ENCODE measurements at regions not wholly inside any gene's neighbourhood (a gene's known extent, or its start where the extent isn't known, plus 50 kb on each side); places are given as distances from the start of the nearest gene placed in this dataset.

DNA sequence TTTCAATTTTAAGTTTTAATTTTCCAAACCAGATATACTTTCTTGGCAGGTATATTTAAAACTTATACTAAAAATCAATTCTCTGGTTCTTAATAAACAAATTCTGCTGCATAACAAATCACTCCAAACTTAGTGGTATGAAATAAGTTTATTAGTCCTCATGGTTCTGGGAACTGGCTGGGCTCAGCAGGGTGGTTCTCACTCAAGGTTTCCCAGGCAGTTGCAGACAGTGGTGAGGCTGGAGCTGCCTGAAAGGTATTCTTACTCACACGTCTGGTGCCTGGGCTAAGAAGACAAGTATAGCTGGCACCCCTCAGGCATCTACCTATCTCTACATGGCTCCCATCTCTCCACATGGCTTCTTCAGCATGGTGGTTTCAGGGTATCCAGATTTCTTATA lies 308.2 kb upstream of the CCDC196 start:
- no peak overlapping the region for H3K4me3 Mint-ChIP-seq
- Histone ChIP-seq H3K9ac (ENCODE audit: extremely low read depth, low read length, poor library complexity, severe bottlenecking) (no peak overlapping the region), H3K9me3 (ENCODE audit: control insufficient read depth, low read length) (peaks cover 5% of the 10 kb centered on the region), H3K36me3 (ENCODE audit: control insufficient read depth, insufficient read depth, low read length) (no peaks in the 10 kb centered on the region), H3K27ac (ENCODE audit: low read depth, low read length) (no peak overlapping the region), H3K27me3 (ENCODE audit: control insufficient read depth, insufficient read depth, low read length, poor library complexity, severe bottlenecking) (no peaks in the 10 kb centered on the region), H3K4me1 (ENCODE audit: control insufficient read depth, insufficient read depth, low read length) (peaks cover 5% of the 10 kb centered on the region), H3K4me3 (ENCODE audit: low read length) (no peak overlapping the region)
- 60 to 90% methylated on average over 1 of the region's 1 CpG for WGBS, 2 experiments (ENCODE audit: insufficient coverage in 1 of 2, insufficient read length in 1 of 2)
- no peak overlapping the region for H3K27ac Mint-ChIP-seq
- DNase-seq: no peak
- peaks cover 6% of the 10 kb centered on the region for H3K27me3 Mint-ChIP-seq (ENCODE audit: insufficient read depth)
- TF ChIP-seq, protein P1, sequence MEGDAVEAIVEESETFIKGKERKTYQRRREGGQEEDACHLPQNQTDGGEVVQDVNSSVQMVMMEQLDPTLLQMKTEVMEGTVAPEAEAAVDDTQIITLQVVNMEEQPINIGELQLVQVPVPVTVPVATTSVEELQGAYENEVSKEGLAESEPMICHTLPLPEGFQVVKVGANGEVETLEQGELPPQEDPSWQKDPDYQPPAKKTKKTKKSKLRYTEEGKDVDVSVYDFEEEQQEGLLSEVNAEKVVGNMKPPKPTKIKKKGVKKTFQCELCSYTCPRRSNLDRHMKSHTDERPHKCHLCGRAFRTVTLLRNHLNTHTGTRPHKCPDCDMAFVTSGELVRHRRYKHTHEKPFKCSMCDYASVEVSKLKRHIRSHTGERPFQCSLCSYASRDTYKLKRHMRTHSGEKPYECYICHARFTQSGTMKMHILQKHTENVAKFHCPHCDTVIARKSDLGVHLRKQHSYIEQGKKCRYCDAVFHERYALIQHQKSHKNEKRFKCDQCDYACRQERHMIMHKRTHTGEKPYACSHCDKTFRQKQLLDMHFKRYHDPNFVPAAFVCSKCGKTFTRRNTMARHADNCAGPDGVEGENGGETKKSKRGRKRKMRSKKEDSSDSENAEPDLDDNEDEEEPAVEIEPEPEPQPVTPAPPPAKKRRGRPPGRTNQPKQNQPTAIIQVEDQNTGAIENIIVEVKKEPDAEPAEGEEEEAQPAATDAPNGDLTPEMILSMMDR (conservative IDR thresholded peaks at IDR 0.05): no peak
- H3K9me3 Mint-ChIP-seq: peaks cover 15% of the 10 kb centered on the region
- H3K36me3 Mint-ChIP-seq (ENCODE audit: low read depth): no peaks in the 10 kb centered on the region
- H3K4me1 Mint-ChIP-seq: peaks cover 9% of the 10 kb centered on the region

- Histone ChIP-seq H3K9me3 (ENCODE audit: control insufficient read depth, low read length) (peaks cover 23% of the 10 kb centered on the region), H3K4me1 (ENCODE audit: control insufficient read depth, insufficient read depth, low read length) (no peaks in the 10 kb centered on the region), H3K9ac (ENCODE audit: extremely low read depth, low read length, poor library complexity, severe bottlenecking) (no peak overlapping the region), H3K36me3 (ENCODE audit: control insufficient read depth, insufficient read depth, low read length) (no peaks in the 10 kb centered on the region), H3K4me3 (ENCODE audit: low read length) (no peak overlapping the region), H3K27ac (ENCODE audit: low read depth, low read length) (no peak overlapping the region), H3K27me3 (ENCODE audit: control insufficient read depth, insufficient read depth, low read length, poor library complexity, severe bottlenecking) (no peaks in the 10 kb centered on the region)
- Mint-ChIP-seq H3K36me3 (ENCODE audit: low read depth) (peaks cover 3% of the 10 kb centered on the region), H3K4me1 (peaks cover 5% of the 10 kb centered on the region), H3K27me3 (ENCODE audit: insufficient read depth) (peaks cover under 1% of the 10 kb centered on the region), H3K4me3 (no peak overlapping the region), H3K27ac (no peak overlapping the region), H3K9me3 (peaks cover 17% of the 10 kb centered on the region)
- DNase-seq: no peak
- WGBS, 2 experiments (ENCODE audit: insufficient coverage in 1 of 2, insufficient read length in 1 of 2): 94 to 100% methylated on average over 1 of the region's 1 CpG
- TF ChIP-seq, protein P1 (conservative IDR thresholded peaks at IDR 0.05): peak; percentile 55
Observed at GRCh38 chr14:66196670-66197069, 289.5 kb upstream of the CCDC196 start.

- Histone ChIP-seq H3K9ac (ENCODE audit: extremely low read depth, low read length, poor library complexity, severe bottlenecking) (no peak overlapping the region), H3K4me1 (ENCODE audit: control insufficient read depth, insufficient read depth, low read length) (no peaks in the 10 kb centered on the region), H3K27ac (ENCODE audit: low read depth, low read length) (no peak overlapping the region), H3K27me3 (ENCODE audit: control insufficient read depth, insufficient read depth, low read length, poor library complexity, severe bottlenecking) (no peaks in the 10 kb centered on the region), H3K9me3 (ENCODE audit: control insufficient read depth, low read length) (peaks cover 23% of the 10 kb centered on the region), H3K4me3 (ENCODE audit: low read length) (no peak overlapping the region), H3K36me3 (ENCODE audit: control insufficient read depth, insufficient read depth, low read length) (no peaks in the 10 kb centered on the region)
- no peak overlapping the region for H3K27ac Mint-ChIP-seq
- H3K27me3 Mint-ChIP-seq (ENCODE audit: insufficient read depth): peaks cover 2% of the 10 kb centered on the region
- DNase-seq: no peak
- H3K4me3 Mint-ChIP-seq: no peak overlapping the region
- H3K36me3 Mint-ChIP-seq (ENCODE audit: low read depth): peaks cover 3% of the 10 kb centered on the region
- TF ChIP-seq, protein P1 (conservative IDR thresholded peaks at IDR 0.05): no peak
- H3K9me3 Mint-ChIP-seq: peaks cover 19% of the 10 kb centered on the region
- peaks cover 5% of the 10 kb centered on the region for H3K4me1 Mint-ChIP-seq
Observed at GRCh38 chr14:66197276-66197675, 288.9 kb upstream of the CCDC196 start.

Data from endodermal cell (in vitro differentiated cells).